Right lobe of liver (tissue), 4 donors: ENCODE measurements at regions not wholly inside any gene's neighbourhood (a gene's known extent, or its start where the extent isn't known, plus 50 kb on each side); places are given as distances from the start of the nearest gene placed in this dataset.

Experiments used
- POLR2A ChIP-seq: fragments of 450-650 bp; IDR thresholded peaks from one replicate; pipeline ENCODE4 v1.6.1; 2017; ENCODE audit warnings: antibody characterized with exemption, mild to moderate bottlenecking
- TF ChIP-seq, protein P1 (sequence below), 4 donors: fragments of 200-600 bp in 3 of 4; fragments of 450-650 bp in 1 of 4; IDR thresholded peaks; one replicate each; pipeline versions ENCODE4 v1.5.1 to v1.8.0; 2016 to 2022; ENCODE audit warnings: antibody characterized with exemption in 4 of 4, mild to moderate bottlenecking in 2 of 4
- donor health status: DM: no; HTN: no; CAD: no.
- donor health status: DM: no; HTN: no; CAD: no.
- donor health status: DM: no; HTN: yes; CAD: no.

DNA sequence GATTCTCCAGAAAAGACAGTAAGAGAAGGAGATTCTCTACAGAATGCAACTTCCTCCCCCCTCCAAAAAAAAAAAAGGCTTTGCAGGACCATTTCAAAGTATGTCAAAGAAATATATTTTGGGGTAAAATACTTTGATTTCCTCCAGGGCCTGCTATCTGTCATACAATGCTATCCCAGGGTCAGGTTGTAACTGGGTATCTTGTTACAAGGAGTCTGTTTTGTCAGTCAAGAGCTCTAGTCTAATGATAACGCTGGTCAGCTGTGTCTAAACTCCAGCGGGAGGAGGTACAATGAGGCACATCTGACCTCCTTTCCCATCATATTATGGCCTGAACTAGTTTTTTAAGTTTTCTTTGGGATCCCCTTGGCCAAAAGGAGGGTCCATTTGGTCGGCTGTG lies 408.4 kb upstream of the CDH5 start:
- TF ChIP-seq, protein P1, sequence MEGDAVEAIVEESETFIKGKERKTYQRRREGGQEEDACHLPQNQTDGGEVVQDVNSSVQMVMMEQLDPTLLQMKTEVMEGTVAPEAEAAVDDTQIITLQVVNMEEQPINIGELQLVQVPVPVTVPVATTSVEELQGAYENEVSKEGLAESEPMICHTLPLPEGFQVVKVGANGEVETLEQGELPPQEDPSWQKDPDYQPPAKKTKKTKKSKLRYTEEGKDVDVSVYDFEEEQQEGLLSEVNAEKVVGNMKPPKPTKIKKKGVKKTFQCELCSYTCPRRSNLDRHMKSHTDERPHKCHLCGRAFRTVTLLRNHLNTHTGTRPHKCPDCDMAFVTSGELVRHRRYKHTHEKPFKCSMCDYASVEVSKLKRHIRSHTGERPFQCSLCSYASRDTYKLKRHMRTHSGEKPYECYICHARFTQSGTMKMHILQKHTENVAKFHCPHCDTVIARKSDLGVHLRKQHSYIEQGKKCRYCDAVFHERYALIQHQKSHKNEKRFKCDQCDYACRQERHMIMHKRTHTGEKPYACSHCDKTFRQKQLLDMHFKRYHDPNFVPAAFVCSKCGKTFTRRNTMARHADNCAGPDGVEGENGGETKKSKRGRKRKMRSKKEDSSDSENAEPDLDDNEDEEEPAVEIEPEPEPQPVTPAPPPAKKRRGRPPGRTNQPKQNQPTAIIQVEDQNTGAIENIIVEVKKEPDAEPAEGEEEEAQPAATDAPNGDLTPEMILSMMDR (IDR thresholded peaks at IDR 0.05): no peak
- no peak for TF ChIP-seq POLR2A
